ENCODE measurements at regions not wholly inside any gene's neighbourhood (a gene's known extent, or its start where the extent isn't known, plus 50 kb on each side); places are given as distances from the start of the nearest gene placed in this dataset.
A peak's percentile ranks its signal among the peaks of the same experiment; 100 is the strongest.

DNA sequence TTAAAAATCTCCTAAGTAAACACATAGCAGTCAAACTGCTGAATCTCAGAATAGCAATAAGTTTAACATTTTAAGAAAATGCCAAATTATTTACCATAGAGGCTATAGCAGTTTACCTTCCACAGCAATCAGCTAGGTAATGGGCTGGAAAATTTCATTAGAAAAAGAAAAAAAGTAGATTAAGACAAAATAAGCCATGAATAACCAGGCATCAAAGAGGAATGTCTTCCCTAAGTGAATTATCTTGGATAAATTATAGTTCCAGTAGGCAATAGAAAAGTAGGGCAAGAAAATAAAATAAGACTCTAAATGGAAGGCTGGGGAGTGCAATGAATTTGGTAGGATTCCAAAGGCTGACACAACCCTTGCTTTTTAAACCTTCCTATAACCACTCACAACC is 722.8 kb downstream of the TRAM1L1 start:
- FAIRE-seq (no peak), DNase-seq (ENCODE audit: insufficient read length, low spot score) (no peak)
- no peak for TF ChIP-seq PAX5 (IDR thresholded peaks at IDR 0.05; ENCODE audit: insufficient read depth, low read length, severe bottlenecking)
- TF ChIP-seq SPI1 (IDR thresholded peaks at IDR 0.05; ENCODE audit: low read depth, low read length), result no peak
- no peak for TF ChIP-seq TAF1 (IDR thresholded peaks at IDR 0.05; ENCODE audit: low read depth, low read length)
- TF ChIP-seq POU2F2 (IDR thresholded peaks at IDR 0.05; ENCODE audit: low read depth, low read length), result no peak
- TF ChIP-seq POLR2AphosphoS5 (IDR thresholded peaks at IDR 0.05; ENCODE audit: low read depth, low read length), result no peak
- no peak for TF ChIP-seq POLR2A (IDR thresholded peaks at IDR 0.05; ENCODE audit: low read depth, low read length)

- TF ChIP-seq TAF1 (IDR thresholded peaks at IDR 0.05; ENCODE audit: low read depth, low read length) (no peak), POU2F2 (IDR thresholded peaks at IDR 0.05; ENCODE audit: low read depth, low read length) (no peak), PAX5 (IDR thresholded peaks at IDR 0.05; ENCODE audit: insufficient read depth, low read length, severe bottlenecking) (no peak), POLR2A (IDR thresholded peaks at IDR 0.05; ENCODE audit: low read depth, low read length) (no peak), POLR2AphosphoS5 (IDR thresholded peaks at IDR 0.05; ENCODE audit: low read depth, low read length) (no peak), SPI1 (IDR thresholded peaks at IDR 0.05; ENCODE audit: low read depth, low read length) (no peak)
- no peak for DNase-seq (ENCODE audit: insufficient read length, low spot score)
- no peak for FAIRE-seq
Measured at GRCh38 chr4:116361790-116362189, 723.6 kb downstream of the TRAM1L1 start.

DNA sequence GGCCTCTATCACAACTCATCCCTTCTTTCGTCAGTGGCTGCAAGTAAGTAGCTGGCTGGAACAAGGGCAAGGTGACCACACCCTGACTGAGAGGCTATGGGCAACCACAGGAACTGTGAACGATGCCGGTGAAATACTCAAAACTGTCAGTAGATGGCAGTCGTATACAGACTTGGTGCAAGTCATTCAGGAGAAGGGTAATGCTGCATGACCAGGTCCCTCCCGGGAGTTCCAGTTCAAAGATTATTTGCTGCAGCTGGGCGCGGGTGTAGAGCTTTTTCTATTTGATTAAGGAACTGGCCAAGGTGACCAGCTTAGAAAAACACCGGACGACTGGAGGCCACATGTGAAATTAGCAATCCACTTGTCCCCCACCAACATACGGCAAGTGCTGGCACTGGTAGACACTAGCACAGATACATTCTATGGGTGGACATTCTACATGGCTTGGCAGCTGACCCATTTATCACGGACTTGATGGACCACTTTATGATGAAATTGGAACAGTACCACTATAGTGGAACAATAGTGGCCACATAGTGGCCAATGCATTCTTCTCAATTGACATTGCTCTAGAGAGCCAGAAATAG is 726.6 kb downstream of the TRAM1L1 start:
- no peak for TF ChIP-seq POLR2A (IDR thresholded peaks at IDR 0.05; ENCODE audit: low read depth, low read length)
- no peak for TF ChIP-seq POU2F2 (IDR thresholded peaks at IDR 0.05; ENCODE audit: low read depth, low read length)
- peak; percentile 35 for TF ChIP-seq PAX5 (IDR thresholded peaks at IDR 0.05; ENCODE audit: insufficient read depth, low read length, severe bottlenecking)
- FAIRE-seq (peak; percentile 97), DNase-seq (ENCODE audit: insufficient read length, low spot score) (peak; percentile 16)

DNA sequence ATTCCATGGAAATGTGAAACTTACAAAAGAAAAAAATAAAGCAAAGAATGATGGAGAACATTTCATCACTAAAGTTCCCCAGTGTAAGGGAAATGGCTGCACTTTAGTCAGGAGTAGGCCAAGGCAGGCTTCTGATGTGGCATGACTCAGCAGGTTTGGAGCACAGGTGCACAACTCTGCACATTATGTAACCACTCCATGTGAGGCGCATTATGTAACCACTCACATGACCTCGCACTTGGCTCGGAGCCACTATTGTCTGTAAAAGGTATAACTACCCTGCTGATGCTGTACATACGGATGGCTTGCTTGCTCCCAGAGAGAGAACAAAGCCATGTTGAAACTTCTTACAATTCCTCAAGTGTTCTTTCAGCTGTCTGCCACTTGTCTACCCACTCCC is 727.6 kb downstream of the TRAM1L1 start:
- FAIRE-seq, result no peak
- TF ChIP-seq SPI1 (IDR thresholded peaks at IDR 0.05; ENCODE audit: low read depth, low read length), result no peak
- no peak for TF ChIP-seq PAX5 (IDR thresholded peaks at IDR 0.05; ENCODE audit: insufficient read depth, low read length, severe bottlenecking)
- TF ChIP-seq POU2F2 (IDR thresholded peaks at IDR 0.05; ENCODE audit: low read depth, low read length), result no peak
- TF ChIP-seq POLR2A (IDR thresholded peaks at IDR 0.05; ENCODE audit: low read depth, low read length), result no peak
- TF ChIP-seq TAF1 (IDR thresholded peaks at IDR 0.05; ENCODE audit: low read depth, low read length), result no peak
- no peak for DNase-seq (ENCODE audit: insufficient read length, low spot score)

- no peak for FAIRE-seq
- no peak for DNase-seq (ENCODE audit: insufficient read length, low spot score)
- TF ChIP-seq POU2F2 (IDR thresholded peaks at IDR 0.05; ENCODE audit: low read depth, low read length) (no peak), POLR2A (IDR thresholded peaks at IDR 0.05; ENCODE audit: low read depth, low read length) (no peak), POLR2AphosphoS5 (IDR thresholded peaks at IDR 0.05; ENCODE audit: low read depth, low read length) (no peak), TAF1 (IDR thresholded peaks at IDR 0.05; ENCODE audit: low read depth, low read length) (no peak), PAX5 (IDR thresholded peaks at IDR 0.05; ENCODE audit: insufficient read depth, low read length, severe bottlenecking) (no peak), SPI1 (IDR thresholded peaks at IDR 0.05; ENCODE audit: low read depth, low read length) (no peak)
Measured at GRCh38 chr4:116346750-116347149, 738.6 kb downstream of the TRAM1L1 start.

- no peak for FAIRE-seq
- no peak for TF ChIP-seq POLR2A (IDR thresholded peaks at IDR 0.05; ENCODE audit: low read depth, low read length)
- TF ChIP-seq TAF1 (IDR thresholded peaks at IDR 0.05; ENCODE audit: low read depth, low read length), result no peak
- TF ChIP-seq POU2F2 (IDR thresholded peaks at IDR 0.05; ENCODE audit: low read depth, low read length), result no peak
- no peak for TF ChIP-seq POLR2AphosphoS5 (IDR thresholded peaks at IDR 0.05; ENCODE audit: low read depth, low read length)
- TF ChIP-seq SPI1 (IDR thresholded peaks at IDR 0.05; ENCODE audit: low read depth, low read length), result no peak
- no peak for TF ChIP-seq PAX5 (IDR thresholded peaks at IDR 0.05; ENCODE audit: insufficient read depth, low read length, severe bottlenecking)
- no peak for DNase-seq (ENCODE audit: insufficient read length, low spot score)
Measured at GRCh38 chr4:116343809-116344208, 741.6 kb downstream of the TRAM1L1 start.

DNA sequence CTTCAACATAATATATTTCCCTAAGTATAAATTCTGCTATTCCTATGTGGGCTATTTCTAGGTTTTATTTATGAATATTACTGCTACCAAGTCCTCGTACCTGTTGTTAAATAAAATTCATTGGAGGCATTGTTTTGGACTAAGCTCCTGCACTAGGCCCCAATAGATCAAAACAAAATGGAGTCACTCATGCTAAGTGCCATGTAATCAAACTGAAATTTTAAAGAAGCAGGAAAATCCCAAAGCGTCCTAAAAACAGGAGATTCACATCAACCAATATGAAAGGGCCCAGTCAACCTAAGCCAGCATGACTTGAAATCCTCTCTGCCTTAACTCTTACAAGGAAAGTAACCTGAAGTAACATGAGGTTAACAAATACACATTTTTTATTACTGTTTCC is 743.2 kb downstream of the TRAM1L1 start:
- no peak for DNase-seq (ENCODE audit: insufficient read length, low spot score)
- no peak for FAIRE-seq
- TF ChIP-seq POU2F2 (IDR thresholded peaks at IDR 0.05; ENCODE audit: low read depth, low read length) (no peak), POLR2AphosphoS5 (IDR thresholded peaks at IDR 0.05; ENCODE audit: low read depth, low read length) (no peak), SPI1 (IDR thresholded peaks at IDR 0.05; ENCODE audit: low read depth, low read length) (no peak), TAF1 (IDR thresholded peaks at IDR 0.05; ENCODE audit: low read depth, low read length) (no peak), PAX5 (IDR thresholded peaks at IDR 0.05; ENCODE audit: insufficient read depth, low read length, severe bottlenecking) (no peak), POLR2A (IDR thresholded peaks at IDR 0.05; ENCODE audit: low read depth, low read length) (no peak)

GRCh38 chr4:116332508-116332907 is 752.9 kb downstream of the TRAM1L1 start:
- DNase-seq (ENCODE audit: insufficient read length, low spot score), result no peak
- no peak for FAIRE-seq
- TF ChIP-seq TAF1 (IDR thresholded peaks at IDR 0.05; ENCODE audit: low read depth, low read length) (no peak), POLR2AphosphoS5 (IDR thresholded peaks at IDR 0.05; ENCODE audit: low read depth, low read length) (no peak), POU2F2 (IDR thresholded peaks at IDR 0.05; ENCODE audit: low read depth, low read length) (no peak), SPI1 (IDR thresholded peaks at IDR 0.05; ENCODE audit: low read depth, low read length) (no peak), POLR2A (IDR thresholded peaks at IDR 0.05; ENCODE audit: low read depth, low read length) (no peak), PAX5 (IDR thresholded peaks at IDR 0.05; ENCODE audit: insufficient read depth, low read length, severe bottlenecking) (no peak)

- no peak for DNase-seq (ENCODE audit: insufficient read length, low spot score)
- TF ChIP-seq POU2F2 (IDR thresholded peaks at IDR 0.05; ENCODE audit: low read depth, low read length), result no peak
- no peak for TF ChIP-seq PAX5 (IDR thresholded peaks at IDR 0.05; ENCODE audit: insufficient read depth, low read length, severe bottlenecking)
- TF ChIP-seq POLR2A (IDR thresholded peaks at IDR 0.05; ENCODE audit: low read depth, low read length), result no peak
- TF ChIP-seq POLR2AphosphoS5 (IDR thresholded peaks at IDR 0.05; ENCODE audit: low read depth, low read length), result no peak
- no peak for TF ChIP-seq SPI1 (IDR thresholded peaks at IDR 0.05; ENCODE audit: low read depth, low read length)
- no peak for FAIRE-seq
Measured at GRCh38 chr4:116328261-116328860, 757.0 kb downstream of the TRAM1L1 start.

- DNase-seq (ENCODE audit: insufficient read length, low spot score), result no peak
- no peak for TF ChIP-seq PAX5 (IDR thresholded peaks at IDR 0.05; ENCODE audit: insufficient read depth, low read length, severe bottlenecking)
- no peak for TF ChIP-seq TAF1 (IDR thresholded peaks at IDR 0.05; ENCODE audit: low read depth, low read length)
- TF ChIP-seq POLR2AphosphoS5 (IDR thresholded peaks at IDR 0.05; ENCODE audit: low read depth, low read length), result no peak
- TF ChIP-seq SPI1 (IDR thresholded peaks at IDR 0.05; ENCODE audit: low read depth, low read length), result no peak
- TF ChIP-seq POLR2A (IDR thresholded peaks at IDR 0.05; ENCODE audit: low read depth, low read length), result no peak
- no peak for TF ChIP-seq POU2F2 (IDR thresholded peaks at IDR 0.05; ENCODE audit: low read depth, low read length)
- FAIRE-seq, result no peak
Measured at GRCh38 chr4:116323606-116324005, 761.8 kb downstream of the TRAM1L1 start.

All from GM12891 (cell line).